GM10248 (cell line): ENCODE measurements at regions not wholly inside any gene's neighbourhood (a gene's known extent, or its start where the extent isn't known, plus 50 kb on each side); places are given as distances from the start of the nearest gene placed in this dataset.

ENCODE experiments used
- CTCF ChIA-PET: fragments of 300-600 bp; sonication (Branson Sonifier 250); formaldehyde crosslinking; extraction: SDS; loops from one replicate; lab custom pipeline; 2021; ENCODE audit warnings: antibody characterized with exemption; lab: Yijun Ruan, JAX
- POLR2A ChIA-PET: fragments of 350-650 bp; sonication (Branson Sonifier 250); formaldehyde crosslinking; extraction: SDS; loops from one replicate; lab custom pipeline; 2020; ENCODE audit warnings: antibody characterized with exemption; lab: Yijun Ruan, JAX
- DNase-seq: peaks from one replicate; pipeline ENCODE4 v3.0.0; 2012; ENCODE audit errors: extremely low spot score
- TF ChIP-seq, protein P1 (sequence below): IDR thresholded peaks from 2 replicates; pipeline ENCODE4 v1.5.1; 2012; ENCODE audit warnings: mild to moderate bottlenecking, low read depth; ENCODE audit errors: extremely low read depth, missing control alignments, control extremely low read depth

DNA sequence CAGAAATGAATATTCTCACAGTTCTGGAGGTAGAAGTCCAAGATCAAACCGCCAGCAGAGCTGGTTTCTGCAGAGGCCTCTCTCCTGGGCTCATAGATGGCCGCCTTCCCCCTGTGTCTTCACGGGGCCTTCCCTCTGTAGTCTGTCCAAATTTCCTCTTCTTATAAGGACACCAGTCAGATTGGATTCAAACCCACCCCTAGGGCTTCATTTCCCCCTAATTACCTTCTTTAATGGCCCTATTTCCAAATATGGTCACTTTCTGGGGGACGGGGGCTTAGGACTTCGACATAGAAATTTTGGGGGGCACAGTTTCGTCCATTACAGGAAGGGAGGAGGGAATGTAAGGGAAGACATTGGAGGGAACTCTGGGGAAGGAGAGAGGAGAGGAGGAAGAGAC is 132.6 kb downstream of the DDX1 start:
- CTCF ChIA-PET, result interaction anchor here (1.5 kb wide), 1 partner anchor 9 kb away, joined by 3 read pairs; no protein-coding TSS in a partner anchor
- POLR2A ChIA-PET, result no interaction called here
- TF ChIP-seq, protein P1, sequence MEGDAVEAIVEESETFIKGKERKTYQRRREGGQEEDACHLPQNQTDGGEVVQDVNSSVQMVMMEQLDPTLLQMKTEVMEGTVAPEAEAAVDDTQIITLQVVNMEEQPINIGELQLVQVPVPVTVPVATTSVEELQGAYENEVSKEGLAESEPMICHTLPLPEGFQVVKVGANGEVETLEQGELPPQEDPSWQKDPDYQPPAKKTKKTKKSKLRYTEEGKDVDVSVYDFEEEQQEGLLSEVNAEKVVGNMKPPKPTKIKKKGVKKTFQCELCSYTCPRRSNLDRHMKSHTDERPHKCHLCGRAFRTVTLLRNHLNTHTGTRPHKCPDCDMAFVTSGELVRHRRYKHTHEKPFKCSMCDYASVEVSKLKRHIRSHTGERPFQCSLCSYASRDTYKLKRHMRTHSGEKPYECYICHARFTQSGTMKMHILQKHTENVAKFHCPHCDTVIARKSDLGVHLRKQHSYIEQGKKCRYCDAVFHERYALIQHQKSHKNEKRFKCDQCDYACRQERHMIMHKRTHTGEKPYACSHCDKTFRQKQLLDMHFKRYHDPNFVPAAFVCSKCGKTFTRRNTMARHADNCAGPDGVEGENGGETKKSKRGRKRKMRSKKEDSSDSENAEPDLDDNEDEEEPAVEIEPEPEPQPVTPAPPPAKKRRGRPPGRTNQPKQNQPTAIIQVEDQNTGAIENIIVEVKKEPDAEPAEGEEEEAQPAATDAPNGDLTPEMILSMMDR, result no peak
- no peak for DNase-seq

DNA sequence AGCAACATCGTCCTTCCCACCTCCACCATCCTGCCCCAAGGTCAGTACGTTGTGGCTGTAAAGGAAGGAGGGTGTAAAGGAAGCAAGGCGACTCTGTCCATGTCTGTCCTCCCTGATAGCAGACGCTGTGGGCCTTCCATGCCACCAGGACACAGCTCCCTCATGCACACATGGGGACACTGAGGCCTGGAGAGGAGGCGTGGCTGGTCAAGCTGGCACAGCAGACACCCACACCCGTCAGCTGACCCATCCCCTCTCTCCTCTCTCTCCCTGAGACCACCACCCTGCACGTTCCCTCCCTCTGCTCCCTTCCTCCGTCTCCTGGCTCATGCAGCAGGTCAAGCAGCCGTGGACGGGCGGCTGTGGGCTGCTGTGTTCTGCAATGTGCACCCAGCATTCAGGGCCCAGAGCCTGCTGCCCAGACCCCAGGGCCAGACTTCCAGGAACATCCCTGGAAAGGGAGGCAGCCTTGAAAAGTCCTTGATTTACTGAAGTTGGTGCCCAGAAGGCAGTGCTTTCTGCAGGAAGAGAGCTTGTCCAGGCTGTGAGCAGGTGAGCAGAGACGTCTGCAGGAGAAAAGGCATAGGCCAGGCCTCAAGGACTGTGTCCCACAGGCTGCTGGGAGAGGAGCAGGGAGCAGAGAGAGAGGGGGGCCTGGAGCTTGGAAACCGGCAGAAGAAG is 133.6 kb downstream of the DDX1 start:
- ChIA-PET CTCF (interaction anchor here (1.5 kb wide), 1 partner anchor 10 kb away, joined by 3 read pairs; no protein-coding TSS in a partner anchor), POLR2A (no interaction called here)
- DNase-seq, result no peak
- TF ChIP-seq, protein P1, result no peak

DNA sequence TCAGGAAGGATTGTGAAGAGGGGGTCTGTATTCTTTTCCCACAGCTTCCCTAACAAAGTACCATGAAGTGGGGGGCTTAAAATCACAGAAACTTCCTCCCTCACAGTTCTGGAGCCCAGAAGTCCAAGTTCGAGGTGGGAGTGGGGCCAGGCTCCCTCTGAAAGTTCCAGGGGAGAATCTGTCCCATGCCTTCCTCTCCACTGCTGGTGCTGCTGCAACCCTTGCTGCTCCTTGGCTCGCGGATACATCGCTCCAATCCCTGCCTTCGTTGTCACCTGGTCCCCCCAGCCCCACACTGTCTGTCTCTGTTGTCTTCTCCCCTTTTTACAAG is 134.1 kb downstream of the DDX1 start:
- no peak for DNase-seq
- TF ChIP-seq, protein P1, result no peak
- ChIA-PET CTCF (interaction anchor here (1.1 to 1.5 kb wide), 2 partner anchors 11 to 33 kb away, joined by 3 read pairs; no protein-coding TSS in a partner anchor), POLR2A (no interaction called here)

DNA sequence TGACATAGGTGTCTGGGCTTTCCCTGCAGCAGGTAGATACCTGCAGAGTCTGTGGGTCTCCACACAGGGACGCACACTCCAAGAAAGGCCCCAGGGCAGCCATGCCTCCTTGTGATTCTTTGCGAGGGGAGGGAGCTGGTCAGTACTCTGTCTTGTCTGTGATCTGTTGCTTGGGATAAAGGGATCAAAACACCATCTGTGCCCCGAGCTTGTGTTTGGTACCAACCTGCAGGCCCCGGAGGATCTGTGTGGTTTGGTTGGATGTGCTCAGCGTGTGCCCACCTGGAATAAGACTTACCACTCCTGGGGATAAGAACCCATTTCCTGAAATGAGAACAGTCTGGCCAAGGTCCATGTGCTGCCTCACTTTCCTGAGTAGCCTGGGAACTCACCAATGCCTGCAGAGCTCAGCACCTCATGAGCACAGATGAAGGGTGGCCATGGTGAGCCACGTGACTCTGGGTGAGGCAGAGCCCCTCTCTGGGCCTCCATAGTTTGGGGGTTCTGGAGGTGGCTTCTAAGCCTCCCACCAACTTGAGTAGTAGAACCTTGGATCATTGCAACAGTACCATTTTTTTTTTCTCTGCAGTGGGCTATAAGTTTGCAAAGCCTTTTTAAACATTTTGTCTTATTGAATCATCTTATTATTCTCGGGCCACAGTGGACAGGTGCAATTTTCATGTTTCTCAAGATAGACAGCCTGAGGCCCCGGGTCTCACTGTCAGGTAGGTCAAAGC is 134.8 kb downstream of the DDX1 start:
- ChIA-PET POLR2A (no interaction called here), CTCF (interaction anchor here (1.1 kb wide), 1 partner anchor 34 kb away, joined by 3 read pairs; no protein-coding TSS in a partner anchor)
- DNase-seq, result no peak
- TF ChIP-seq, protein P1, result no peak

DNA sequence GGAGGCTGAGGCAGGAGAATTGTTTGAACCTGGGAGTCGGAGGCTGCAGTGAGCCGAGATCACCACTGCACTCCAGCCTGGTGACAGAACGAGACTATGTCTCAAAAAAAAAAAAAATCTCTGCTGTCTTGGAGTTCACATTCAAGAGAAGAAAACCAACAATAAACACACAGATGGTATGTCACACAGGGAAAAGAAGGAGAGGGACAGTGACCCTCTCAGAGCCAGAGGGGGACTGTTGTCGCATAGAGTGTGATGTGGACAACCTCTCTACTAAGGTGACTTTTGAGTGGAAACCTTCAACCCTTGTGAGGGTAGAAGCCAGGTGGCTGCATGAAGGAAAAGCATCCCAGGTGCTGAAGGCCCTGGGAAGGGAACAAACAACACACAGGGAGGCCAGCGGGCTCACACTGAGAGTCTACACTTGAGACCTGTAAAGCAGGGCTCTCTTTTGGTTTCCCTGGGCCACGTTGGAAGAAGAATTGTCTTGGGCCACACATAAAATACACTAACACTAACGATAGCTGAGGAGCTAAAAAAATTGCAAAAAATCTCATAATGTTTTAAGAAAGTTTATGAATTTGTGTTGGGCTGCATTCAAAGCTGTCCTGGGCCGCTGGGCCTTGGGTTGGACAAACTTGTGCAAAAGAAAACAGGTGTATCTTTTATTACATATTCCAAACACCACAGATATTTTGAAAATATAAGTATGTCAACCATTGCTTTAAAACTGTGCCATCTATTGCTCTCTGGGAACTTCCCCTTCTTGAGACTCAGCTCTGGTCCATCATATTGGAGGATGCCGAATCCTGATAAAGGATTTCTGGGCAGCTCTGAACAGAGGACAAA is 136.0 kb downstream of the DDX1 start:
- no peak for DNase-seq
- ChIA-PET CTCF (no interaction called here), POLR2A (no interaction called here)
- TF ChIP-seq, protein P1, result no peak

DNA sequence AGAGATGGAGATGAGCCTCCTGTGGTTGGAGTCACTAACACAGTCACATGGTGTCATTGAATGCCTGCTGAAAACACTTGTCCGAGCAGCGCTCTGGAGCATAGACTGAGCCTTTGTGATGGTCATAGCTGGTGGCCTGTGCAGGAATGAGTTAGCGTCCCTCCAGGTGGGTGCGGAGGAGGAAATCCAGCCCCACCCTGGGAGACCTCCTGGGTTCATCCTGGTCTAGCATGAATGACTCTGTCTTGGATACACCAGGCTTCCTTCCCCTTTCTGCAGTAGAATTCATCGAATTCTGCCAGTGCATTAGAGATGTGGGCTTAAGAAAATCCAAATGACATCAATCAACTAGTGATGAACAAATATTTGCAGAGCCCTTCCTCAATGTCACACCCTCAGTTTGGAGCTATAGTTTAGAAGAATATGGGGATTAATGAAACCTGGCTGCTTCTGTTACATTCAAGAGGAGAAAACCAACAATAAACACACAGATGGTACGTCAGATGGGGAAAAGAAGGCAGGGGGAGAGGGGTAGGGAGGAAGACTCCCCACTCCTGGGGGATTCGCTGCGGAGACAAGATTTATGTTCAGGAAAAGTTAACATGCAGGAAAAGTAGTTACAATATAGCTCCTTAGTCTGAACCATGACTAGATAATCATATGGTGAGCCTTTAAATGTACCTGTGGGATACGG is 136.7 kb downstream of the DDX1 start:
- TF ChIP-seq, protein P1, result no peak
- ChIA-PET CTCF (no interaction called here), POLR2A (no interaction called here)
- no peak for DNase-seq
